Thoracic aorta (tissue), 2 donors: ENCODE measurements at regions not wholly inside any gene's neighbourhood (a gene's known extent, or its start where the extent isn't known, plus 50 kb on each side); places are given as distances from the start of the nearest gene placed in this dataset.

Experiments
- ATAC-seq: fragments of 150-250 bp; one replicate; pipeline ENCODE4 v1.8.0; 2017; ENCODE audit warnings: low read depth; ENCODE audit not compliant: insufficient number of reproducible peaks, low FRiP score
- DNase-seq: peaks from one replicate; pipeline ENCODE4 v3.0.0-alpha.2; 2020; ENCODE audit warnings: low spot score
- H3K27ac ChIP-seq, 2 donors: fragments of 200-600 bp; sonication (generic); 1 replicate in 1 of 2; 2 replicates in 1 of 2; pipeline ENCODE4 v1.5.1; 2016; ENCODE audit warnings: mild to moderate bottlenecking in 2 of 2, moderate library complexity in 2 of 2
- H3K27me3 ChIP-seq: fragments of 200-600 bp; sonication (generic); replicated peaks from 2 replicates; pipeline ENCODE4 v1.6.0; 2016; ENCODE audit warnings: mild to moderate bottlenecking; ENCODE audit not compliant: insufficient read depth
- H3K36me3 ChIP-seq: fragments of 200-600 bp; sonication (generic); one replicate; pipeline ENCODE4 v1.5.1; 2016
- H3K4me1 ChIP-seq, 2 donors: fragments of 200-600 bp; sonication (generic); 1 replicate in 1 of 2; 2 replicates in 1 of 2; pipeline versions ENCODE4 v1.5.1 to v1.6.0; 2016; ENCODE audit warnings: low read depth in 2 of 2, mild to moderate bottlenecking in 1 of 2; ENCODE audit not compliant: control insufficient read depth in 1 of 2
- H3K4me3 ChIP-seq: fragments of 200-600 bp; sonication (generic); 2 replicates; pipeline ENCODE4 v1.5.1; 2016; ENCODE audit warnings: mild to moderate bottlenecking
- H3K9me3 ChIP-seq: fragments of 200-600 bp; sonication (generic); 2 replicates; pipeline ENCODE4 v1.5.1; 2016
- TF ChIP-seq, protein P1 (sequence below): fragments of 200-600 bp; sonication (generic); IDR thresholded peaks from one replicate; pipeline ENCODE4 v1.5.1; 2019; ENCODE audit warnings: antibody characterized with exemption

DNA sequence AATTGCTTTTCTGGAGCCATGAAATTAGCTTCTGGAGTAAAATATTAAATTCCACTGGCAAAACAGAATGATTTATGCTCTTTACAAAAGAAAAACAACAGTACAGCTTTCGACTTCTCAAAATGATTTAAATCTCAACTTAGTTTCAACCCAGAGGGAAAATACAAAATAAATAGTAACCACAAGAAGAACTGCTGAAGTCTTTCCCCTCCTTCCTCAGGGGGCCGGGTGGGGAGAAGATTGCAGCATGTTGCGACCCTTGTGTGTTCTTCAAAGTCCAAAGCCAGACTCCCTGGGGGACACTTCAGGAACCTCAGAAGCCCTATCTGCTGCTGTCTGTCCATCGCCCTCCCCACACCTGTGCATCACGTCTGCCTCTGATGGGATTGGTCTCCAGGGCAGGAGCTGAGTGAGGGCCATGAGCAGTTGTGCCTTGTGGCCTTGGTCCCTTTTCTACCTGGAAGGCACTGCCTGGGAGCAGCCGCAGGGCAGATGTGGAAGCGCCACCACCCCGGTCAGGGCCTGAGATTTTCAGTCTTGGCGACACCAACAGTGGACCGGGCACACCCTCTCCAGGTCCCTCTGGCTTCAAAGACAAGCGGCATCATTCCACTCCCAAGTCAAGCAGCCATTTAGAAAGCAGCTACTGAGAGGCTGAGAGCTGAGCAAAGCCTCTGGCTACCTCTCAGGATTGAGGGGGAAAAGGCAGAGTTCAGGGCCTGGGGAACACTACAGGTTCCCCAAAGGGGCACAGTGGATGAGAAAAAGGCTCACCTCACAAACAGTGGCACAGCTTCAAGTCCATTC, 210.1 kb upstream of the RAB6C start:
- TF ChIP-seq, protein P1, sequence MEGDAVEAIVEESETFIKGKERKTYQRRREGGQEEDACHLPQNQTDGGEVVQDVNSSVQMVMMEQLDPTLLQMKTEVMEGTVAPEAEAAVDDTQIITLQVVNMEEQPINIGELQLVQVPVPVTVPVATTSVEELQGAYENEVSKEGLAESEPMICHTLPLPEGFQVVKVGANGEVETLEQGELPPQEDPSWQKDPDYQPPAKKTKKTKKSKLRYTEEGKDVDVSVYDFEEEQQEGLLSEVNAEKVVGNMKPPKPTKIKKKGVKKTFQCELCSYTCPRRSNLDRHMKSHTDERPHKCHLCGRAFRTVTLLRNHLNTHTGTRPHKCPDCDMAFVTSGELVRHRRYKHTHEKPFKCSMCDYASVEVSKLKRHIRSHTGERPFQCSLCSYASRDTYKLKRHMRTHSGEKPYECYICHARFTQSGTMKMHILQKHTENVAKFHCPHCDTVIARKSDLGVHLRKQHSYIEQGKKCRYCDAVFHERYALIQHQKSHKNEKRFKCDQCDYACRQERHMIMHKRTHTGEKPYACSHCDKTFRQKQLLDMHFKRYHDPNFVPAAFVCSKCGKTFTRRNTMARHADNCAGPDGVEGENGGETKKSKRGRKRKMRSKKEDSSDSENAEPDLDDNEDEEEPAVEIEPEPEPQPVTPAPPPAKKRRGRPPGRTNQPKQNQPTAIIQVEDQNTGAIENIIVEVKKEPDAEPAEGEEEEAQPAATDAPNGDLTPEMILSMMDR, result no peak
- Histone ChIP-seq H3K36me3 (no peaks in the 10 kb centered on the region), H3K4me3 (no peak overlapping the region), H3K27me3 (peaks cover 6% of the 10 kb centered on the region), H3K4me1 (no peaks in the 10 kb centered on the region), H3K9me3 (no peaks in the 10 kb centered on the region), H3K27ac (no peak overlapping the region)
- DNase-seq (no peak), ATAC-seq (no peak)

DNA sequence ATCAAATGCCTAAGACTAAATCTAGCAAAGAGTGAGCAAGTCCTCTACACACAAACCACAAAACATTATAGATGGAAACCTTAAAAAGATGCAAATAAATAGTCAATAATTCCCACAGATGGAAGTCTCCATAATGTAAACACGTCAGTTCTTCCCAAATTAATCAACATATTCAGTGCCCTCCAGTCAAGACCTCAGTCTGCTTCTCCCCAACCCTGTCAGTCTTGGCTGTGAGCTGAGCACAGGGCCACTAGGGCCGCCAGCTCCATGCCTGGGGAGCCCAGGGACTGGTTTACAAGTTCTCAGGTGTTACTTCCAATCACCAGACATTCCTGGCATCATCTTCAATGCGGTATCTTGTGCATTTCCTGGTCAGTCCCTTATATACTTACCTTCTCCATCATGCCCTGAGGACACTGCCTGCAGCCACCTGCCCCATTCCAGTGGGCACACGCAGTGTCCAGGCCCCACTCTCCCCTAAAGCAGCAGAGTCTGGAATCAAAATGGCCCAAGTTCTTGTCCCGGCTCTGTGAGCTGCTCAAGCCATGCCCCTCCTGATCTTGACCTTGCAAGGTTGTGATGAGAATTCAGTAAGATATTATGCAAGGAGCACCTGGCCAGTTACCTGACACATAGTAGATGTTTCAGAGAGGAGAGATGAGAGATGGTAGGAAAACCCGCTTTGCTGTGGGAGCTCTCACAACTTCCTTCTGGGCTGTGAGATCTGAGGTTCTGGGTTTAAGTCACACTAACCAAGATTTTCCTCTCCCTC, 207.9 kb upstream of the RAB6C start:
- H3K4me1 ChIP-seq, result no peaks in the 10 kb centered on the region
- peaks cover 6% of the 10 kb centered on the region for H3K27me3 ChIP-seq
- ATAC-seq (no peak), DNase-seq (no peak)
- no peaks in the 10 kb centered on the region for H3K36me3 ChIP-seq
- H3K9me3 ChIP-seq, result no peaks in the 10 kb centered on the region
- H3K27ac ChIP-seq, result no peak overlapping the region
- no peak overlapping the region for H3K4me3 ChIP-seq
- TF ChIP-seq, protein P1, result no peak

DNA sequence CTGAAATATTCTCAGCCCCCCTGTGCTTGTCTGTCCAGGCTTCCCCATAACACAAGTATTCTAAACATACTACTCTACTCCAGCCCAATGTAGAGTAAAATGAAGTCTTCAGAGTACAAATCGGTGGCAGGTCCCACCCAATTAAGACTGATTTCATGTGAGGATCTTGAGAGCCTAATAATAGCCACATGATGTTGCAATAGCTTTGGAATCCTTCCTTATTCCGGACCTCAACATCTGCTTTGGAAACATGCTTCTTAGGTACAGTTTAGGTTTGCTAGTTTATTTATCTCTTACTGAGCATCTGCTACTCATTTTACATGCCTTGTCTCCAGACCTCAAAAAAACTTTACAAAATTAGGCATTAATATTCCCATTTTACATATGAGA, 207.3 kb upstream of the RAB6C start:
- ATAC-seq, result no peak
- no peaks in the 10 kb centered on the region for H3K4me1 ChIP-seq
- no peak for DNase-seq
- H3K36me3 ChIP-seq, result no peaks in the 10 kb centered on the region
- H3K4me3 ChIP-seq, result no peak overlapping the region
- peaks cover 6% of the 10 kb centered on the region for H3K27me3 ChIP-seq
- H3K27ac ChIP-seq, result no peak overlapping the region
- H3K9me3 ChIP-seq, result no peaks in the 10 kb centered on the region
- TF ChIP-seq, protein P1, result no peak

DNA sequence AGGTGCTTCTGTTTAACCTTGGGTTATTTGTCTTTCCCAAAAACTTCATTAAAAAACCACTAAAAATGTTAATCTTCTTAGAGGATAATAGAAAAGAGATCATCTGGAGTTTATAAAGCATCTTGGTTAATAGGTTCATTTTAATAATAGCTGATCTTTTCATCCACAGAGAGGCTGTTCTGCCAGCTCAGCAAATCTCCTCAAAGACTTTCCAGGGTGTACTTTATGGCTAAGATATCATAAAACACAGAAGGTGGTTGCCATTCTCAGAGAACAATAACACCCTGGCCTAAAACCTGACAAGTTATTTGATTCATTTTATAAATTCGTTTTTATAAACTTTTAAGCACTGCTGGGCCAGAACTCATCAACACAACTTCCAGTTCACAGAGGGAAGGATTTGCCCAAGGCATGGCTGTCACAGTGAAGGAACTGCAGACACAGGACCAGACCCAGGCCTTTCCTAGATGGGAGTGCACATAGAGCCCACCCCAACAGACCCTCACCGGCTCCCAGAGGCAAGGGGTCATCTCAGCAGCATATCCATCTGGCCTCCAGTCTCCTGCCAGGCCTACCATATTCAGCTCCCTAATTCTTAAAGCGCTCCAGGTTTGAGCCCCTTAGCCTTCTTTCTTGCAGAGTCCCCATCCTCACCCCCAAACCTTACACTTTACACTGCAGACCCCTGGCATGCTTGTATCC, 203.4 kb upstream of the RAB6C start:
- H3K9me3 ChIP-seq, result no peaks in the 10 kb centered on the region
- H3K36me3 ChIP-seq, result no peaks in the 10 kb centered on the region
- H3K4me3 ChIP-seq, result no peak overlapping the region
- H3K4me1 ChIP-seq, result no peaks in the 10 kb centered on the region
- H3K27me3 ChIP-seq, result no peaks in the 10 kb centered on the region
- H3K27ac ChIP-seq, result no peak overlapping the region
- ATAC-seq, result no peak
- TF ChIP-seq, protein P1, result no peak
- DNase-seq, result no peak

DNA sequence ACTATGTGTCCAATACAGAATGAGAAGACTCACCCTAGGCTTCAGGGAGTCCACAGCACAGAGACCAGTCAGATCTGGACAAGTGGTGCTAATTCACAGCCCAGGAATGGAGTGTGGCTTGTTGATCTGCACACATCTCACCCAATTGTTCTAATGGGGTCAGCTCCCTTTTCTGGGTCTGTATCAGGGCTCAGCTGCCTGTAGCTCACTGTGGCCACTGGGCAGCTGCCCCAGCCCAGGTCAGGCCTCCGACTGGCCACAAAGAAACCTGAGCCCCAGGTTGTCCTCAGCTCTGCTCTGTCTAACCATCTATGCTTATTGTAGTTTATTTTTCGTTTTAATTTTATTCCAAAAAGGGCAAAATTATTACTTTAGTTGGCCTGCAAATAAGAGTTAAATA, 202.3 kb upstream of the RAB6C start:
- ATAC-seq (no peak), DNase-seq (no peak)
- TF ChIP-seq, protein P1, result no peak
- Histone ChIP-seq H3K4me1 (no peaks in the 10 kb centered on the region), H3K27ac (no peak overlapping the region), H3K9me3 (no peaks in the 10 kb centered on the region), H3K27me3 (no peaks in the 10 kb centered on the region), H3K4me3 (no peak overlapping the region), H3K36me3 (no peaks in the 10 kb centered on the region)
